T-helper 2 cell (primary cell): ENCODE measurements at regions not wholly inside any gene's neighbourhood (a gene's known extent, or its start where the extent isn't known, plus 50 kb on each side); places are given as distances from the start of the nearest gene placed in this dataset.
"Not testable (repeated sequence)": the region's sequence is repeated elsewhere in the genome, so short reads cannot be mapped to it uniquely, and the experiment has no call there.

Experiments
- DNase-seq, 5 experiments: peaks; one replicate each; pipeline versions ENCODE4 v3.0.0 to v3.0.0-alpha.2; 2012 to 2022

GRCh38 chr11:128026596-128026995 is 560.8 kb downstream of the ETS1 start:
- DNase-seq: no peak

DNA sequence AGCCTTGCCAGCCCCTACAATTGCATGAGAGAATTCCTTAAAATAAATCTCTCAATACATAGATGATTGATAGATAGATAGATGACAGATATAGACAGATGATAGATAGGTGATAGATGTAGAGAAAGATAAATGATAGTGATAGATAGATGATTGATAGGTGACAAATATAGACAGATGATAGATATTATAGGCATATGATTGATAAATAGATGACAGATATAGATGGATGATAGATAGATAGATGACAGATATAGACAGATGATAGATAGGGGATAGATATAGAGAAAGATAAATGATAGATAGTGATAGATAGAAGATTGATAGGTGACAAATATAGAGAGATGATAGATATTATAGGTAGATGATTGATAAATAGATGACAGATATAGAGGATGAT is 564.6 kb downstream of the ETS1 start:
- no peak for DNase-seq

DNA sequence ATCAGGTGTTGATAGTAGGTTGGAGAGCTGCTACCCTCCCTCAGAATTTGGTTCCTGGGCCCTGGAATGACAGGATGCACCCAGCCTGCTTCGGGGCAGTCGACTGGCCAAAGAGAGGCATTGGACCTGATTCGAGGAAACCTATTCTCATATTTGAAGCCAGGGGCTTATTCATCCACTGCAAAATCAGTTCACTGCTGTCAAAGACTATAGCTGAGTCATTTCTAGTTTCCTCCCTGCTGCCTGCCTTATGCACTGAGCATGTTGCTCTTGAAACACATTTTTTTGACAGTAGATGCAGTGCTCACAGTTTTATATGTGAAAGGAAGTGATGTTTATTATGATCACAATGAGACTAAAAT is 565.4 kb downstream of the ETS1 start:
- DNase-seq: peak in 1 of 5 experiments; percentile 90

- no peak for DNase-seq
These were observed 565.9 kb downstream of the ETS1 start for GRCh38 chr11:128021349-128022006.

GRCh38 chr11:128018692-128019091 is 568.7 kb downstream of the ETS1 start:
- DNase-seq: no peak

GRCh38 chr11:128005562-128005961 is 581.8 kb downstream of the ETS1 start:
- DNase-seq: no peak

GRCh38 chr11:127998421-127998820 is 588.9 kb downstream of the ETS1 start:
- no peak for DNase-seq

- no peak for DNase-seq
These were observed 589.8 kb downstream of the ETS1 start for GRCh38 chr11:127997594-127997993.

GRCh38 chr11:127996825-127997224 is 590.5 kb downstream of the ETS1 start:
- DNase-seq: no peak

DNA sequence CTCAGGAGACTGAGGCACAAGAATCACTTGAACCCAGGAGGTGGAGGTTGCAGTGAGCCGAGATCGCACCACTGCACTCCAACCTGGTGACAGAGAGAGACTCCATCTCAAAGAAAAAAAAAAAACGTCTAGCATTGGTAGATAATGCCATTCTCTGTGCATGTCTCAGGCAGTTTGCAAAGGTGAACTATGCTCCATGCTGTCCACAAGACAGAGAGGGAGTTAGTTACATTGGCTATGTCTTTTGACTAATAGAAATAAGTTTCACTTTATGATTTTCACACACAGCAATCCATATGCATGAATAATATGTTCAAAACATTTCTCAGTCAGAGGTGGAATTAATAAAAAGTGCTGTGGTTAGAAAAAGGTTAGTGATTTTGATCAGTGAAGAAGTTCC is 591.4 kb downstream of the ETS1 start:
- no peak for DNase-seq

- DNase-seq: no peak
These were observed 592.6 kb downstream of the ETS1 start for GRCh38 chr11:127994736-127995135.

- no peak for DNase-seq
These were observed 593.6 kb downstream of the ETS1 start for GRCh38 chr11:127993788-127994187.

DNA sequence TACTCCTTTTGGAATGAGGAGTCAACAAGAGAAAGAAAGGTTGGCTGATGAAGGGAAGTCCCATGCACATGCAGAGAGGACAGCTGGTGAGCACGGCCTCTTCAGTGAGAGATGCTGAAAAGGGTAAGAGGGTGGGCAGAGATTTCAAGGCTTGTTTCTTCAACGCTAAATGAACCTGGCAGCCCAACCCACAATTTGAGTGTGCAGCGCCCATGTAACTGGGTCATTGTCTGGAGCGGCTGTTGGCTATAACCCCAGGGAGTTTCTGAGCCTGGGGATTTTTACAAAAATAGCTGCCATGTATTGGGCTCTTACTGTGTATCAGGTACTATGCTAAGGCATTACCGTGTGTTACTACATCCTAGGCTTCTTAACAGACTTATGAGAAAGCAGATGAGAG is 594.1 kb downstream of the ETS1 start:
- DNase-seq: no peak

- DNase-seq: no peak
These were observed 601.3 kb downstream of the ETS1 start for GRCh38 chr11:127986073-127986472.

DNA sequence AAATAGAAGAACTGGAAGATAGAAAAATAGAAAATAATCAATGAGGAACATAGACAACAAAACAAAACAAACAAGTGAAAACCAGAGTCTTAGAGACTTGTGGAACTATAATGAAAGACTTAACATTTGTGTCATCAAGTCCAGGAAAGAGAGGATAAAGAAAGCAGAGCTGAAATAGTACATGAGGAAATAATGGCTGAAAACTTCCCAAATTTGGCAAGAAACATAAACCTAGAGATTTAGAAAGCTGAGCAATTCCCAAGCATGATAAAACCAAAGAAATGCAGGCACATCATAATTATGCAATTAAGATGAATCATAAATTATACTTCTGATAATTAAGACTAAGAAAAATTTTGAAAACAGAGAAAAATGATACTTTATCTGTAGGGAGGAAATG is 614.5 kb downstream of the ETS1 start:
- no peak for DNase-seq

GRCh38 chr11:127971448-127971847 is 615.9 kb downstream of the ETS1 start:
- no peak for DNase-seq

- no peak for DNase-seq
These were observed 620.5 kb downstream of the ETS1 start for GRCh38 chr11:127966821-127967220.

- DNase-seq: no peak
These were observed 621.3 kb downstream of the ETS1 start for GRCh38 chr11:127965939-127966668.

- no peak for DNase-seq
These were observed 624.9 kb downstream of the ETS1 start for GRCh38 chr11:127962416-127962815.

GRCh38 chr11:127950162-127950561 is 637.2 kb downstream of the ETS1 start:
- no peak for DNase-seq

DNA sequence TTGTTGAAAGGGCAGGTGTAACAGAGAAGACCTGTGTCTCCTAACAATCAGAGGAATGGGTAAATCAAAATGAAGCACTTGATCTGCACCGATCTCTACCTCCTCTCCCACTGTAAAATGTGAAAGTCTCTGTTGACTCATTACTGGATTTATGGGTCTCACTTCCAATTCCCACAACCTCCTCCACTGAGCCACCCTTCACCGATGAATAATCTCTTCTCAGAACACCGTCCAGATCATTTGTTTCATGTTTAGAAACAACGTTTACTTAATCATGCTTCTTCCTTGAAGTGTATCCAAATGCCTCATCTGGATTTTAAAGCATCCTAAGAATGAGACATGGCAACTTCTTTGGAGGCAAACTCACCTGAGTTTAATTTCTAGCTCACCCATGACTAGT is 643.6 kb downstream of the ETS1 start:
- peak in 1 of 5 experiments; percentile 6 for DNase-seq

DNA sequence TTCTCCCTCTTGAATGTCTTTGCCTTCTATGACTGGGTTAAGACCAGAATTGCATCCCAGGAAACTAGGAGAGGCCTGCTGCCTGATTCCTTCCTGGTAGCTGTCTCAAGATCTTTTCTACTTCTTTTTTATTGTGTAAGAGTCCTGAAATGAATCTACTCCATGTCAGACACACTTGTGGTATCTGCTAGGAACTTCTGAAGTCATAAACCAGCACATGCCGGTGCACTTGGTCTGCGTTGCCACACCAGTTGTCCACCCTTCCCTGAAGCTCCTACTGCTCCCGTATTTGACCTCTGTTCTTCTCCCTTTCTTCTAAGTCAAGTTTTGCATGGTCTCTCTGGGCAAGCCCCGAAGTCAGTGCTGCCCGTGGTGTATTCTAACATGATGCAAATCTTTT is 644.2 kb downstream of the ETS1 start:
- DNase-seq: no peak

DNA sequence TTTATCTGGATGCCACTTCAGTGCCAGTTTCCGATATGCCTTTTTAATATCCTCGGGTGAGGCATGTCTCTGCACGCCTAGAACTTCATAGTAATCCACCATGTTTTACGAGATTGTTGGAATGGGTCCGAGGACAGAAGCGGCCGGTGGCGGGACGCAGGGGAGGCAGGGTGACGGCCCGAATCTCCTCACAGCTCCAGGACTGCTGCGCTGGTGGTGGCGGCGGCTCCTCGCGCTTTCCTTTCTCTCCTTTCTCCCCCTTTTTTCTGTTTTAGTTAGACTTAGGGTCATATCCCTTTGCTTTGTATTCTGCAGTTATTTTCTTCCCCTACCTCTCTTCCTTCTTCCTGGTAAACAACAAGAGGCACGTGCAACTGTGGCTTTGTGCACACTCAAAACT is 645.8 kb downstream of the ETS1 start:
- not testable (repeated sequence) for DNase-seq

- DNase-seq: no peak
These were observed 648.4 kb downstream of the ETS1 start for GRCh38 chr11:127939000-127939399.

DNA sequence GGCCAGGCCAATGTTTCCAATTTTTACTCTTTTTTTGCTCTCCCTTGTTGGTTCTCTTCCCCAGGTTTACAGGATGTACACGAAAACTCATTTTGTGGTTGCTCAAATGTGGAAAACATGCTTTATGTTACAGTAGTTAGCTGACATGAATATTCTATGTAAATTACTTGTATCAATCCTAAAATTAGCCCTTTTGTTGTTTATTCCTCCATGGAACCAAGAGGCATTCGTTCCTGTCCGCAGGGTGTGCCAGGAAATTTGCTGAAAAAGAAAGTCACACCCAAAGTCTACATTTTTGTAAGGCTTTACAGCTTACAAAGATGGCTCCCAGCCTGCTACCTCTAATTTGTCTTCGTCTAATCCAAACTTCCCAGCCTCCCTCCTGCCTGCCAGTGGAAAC is 652.3 kb downstream of the ETS1 start:
- DNase-seq: no peak
